Transverse colon (tissue), 4 donors: ENCODE measurements at regions not wholly inside any gene's neighbourhood (a gene's known extent, or its start where the extent isn't known, plus 50 kb on each side); places are given as distances from the start of the nearest gene placed in this dataset.
"Not testable (repeated sequence)": the region's sequence is repeated elsewhere in the genome, so short reads cannot be mapped to it uniquely, and the experiment has no call there.

Experiments
- DNase-seq: peaks from one replicate; pipeline ENCODE4 v3.0.0-alpha.2; 2019
- H3K27ac ChIP-seq, 4 donors: fragments of 200-600 bp; sonication (generic); 2 replicates each; pipeline ENCODE4 v1.5.1; 2016 to 2018; ENCODE audit warnings: inconsistent platforms in 4 of 4
- H3K27me3 ChIP-seq: fragments of 200-600 bp; sonication (generic); 2 replicates; pipeline ENCODE4 v1.5.1; 2017; ENCODE audit warnings: inconsistent platforms
- H3K36me3 ChIP-seq, 4 donors: fragments of 200-600 bp; sonication (generic); 2 replicates each; pipeline ENCODE4 v1.5.1; 2017 to 2019; ENCODE audit warnings: inconsistent platforms in 4 of 4
- H3K4me1 ChIP-seq, 4 donors: fragments of 200-600 bp; sonication (generic); 2 replicates each; pipeline ENCODE4 v1.5.1; 2017 to 2020; ENCODE audit warnings: inconsistent platforms in 4 of 4
- H3K4me3 ChIP-seq, 4 donors: fragments of 200-600 bp; sonication (generic); 1 replicate in 1 of 4; 2 replicates in 3 of 4; pipeline versions ENCODE4 v1.5.1 to v1.6.1; 2017 to 2019; ENCODE audit warnings: inconsistent platforms in 4 of 4
- H3K9me3 ChIP-seq, 2 donors: fragments of 200-600 bp; sonication (generic); 2 replicates each; pipeline ENCODE4 v1.5.1; 2017 to 2019; ENCODE audit warnings: inconsistent platforms in 2 of 2
- CTCF ChIP-seq, 5 experiments: fragments of 200-600 bp in 3 of 5; fragments of 450-650 bp in 2 of 5; sonication (generic) in 3 of 5; IDR thresholded peaks; 1 replicate in 2 of 5; 2 replicates in 3 of 5; pipeline ENCODE4 v1.5.1; 2016 to 2017; ENCODE audit warnings: antibody characterized with exemption in 5 of 5, inconsistent platforms in 3 of 5, mild to moderate bottlenecking in 2 of 5, moderate library complexity in 1 of 5
- EP300 ChIP-seq: sonication (generic); formaldehyde crosslinking; IDR thresholded peaks from one replicate; pipeline ENCODE4 v1.6.1; 2017; ENCODE audit warnings: antibody characterized with exemption, low read depth
- POLR2A ChIP-seq: fragments of 450-650 bp; IDR thresholded peaks from one replicate; pipeline ENCODE4 v1.6.1; 2016; ENCODE audit warnings: antibody characterized with exemption, mild to moderate bottlenecking, moderate library complexity
- POLR2AphosphoS5 ChIP-seq, 3 donors: sonication (generic); formaldehyde crosslinking; IDR thresholded peaks; one replicate each; pipeline ENCODE4 v1.6.1; 2016; ENCODE audit warnings: antibody characterized with exemption in 3 of 3
- WGBS, 2 donors: methylation state at CpG; one replicate each; pipeline ENCODE4 v1.1.5; 2018; ENCODE audit warnings: low coverage in 1 of 2; 5-methylcytosine and 5-hydroxymethylcytosine counted together
- in situ Hi-C, 4 donors: fragments of 200-750 bp; cut with MboI; loops; one replicate each; pipeline versions ENCODE4 v1.15.0 to v1.15.1; 2017; ENCODE audit warnings: low sequenced_read_pairs in 3 of 4, low pct_ligation_motif_present in 1 of 4, low pct_unique_long_range_greater_than_20kb in 1 of 4
- intact Hi-C: fragments of 100-400 bp; cut with DNase I; formaldehyde crosslinking; loops from one replicate; pipeline ENCODE4 v1.15.1; 2023; ENCODE audit warnings: low total_unique reads

DNA sequence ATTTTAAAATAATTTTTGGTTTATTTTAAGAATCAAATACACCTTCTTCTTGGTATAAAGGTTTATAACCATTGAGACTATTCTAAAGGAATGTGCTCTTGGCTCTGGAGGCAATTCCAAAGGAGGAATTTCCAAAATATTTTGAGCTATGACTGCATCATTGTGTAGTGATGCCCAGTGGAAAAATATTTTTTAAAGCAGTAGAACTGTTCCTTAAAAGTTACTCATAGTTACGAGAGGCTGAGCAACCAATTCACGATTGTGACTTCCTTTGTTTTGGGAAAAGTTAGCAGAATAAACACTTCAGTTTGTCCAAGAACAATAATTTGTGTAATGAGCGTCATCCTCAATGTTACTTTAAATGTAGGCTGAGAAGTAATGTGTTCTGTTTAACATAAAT is 233.6 kb downstream of the BAMBI start:
- no peak for DNase-seq
- Histone ChIP-seq H3K27ac (no peak overlapping the region), H3K36me3 (no peaks in the 10 kb centered on the region), H3K4me1 (no peaks in the 10 kb centered on the region), H3K9me3 (no peaks in the 10 kb centered on the region), H3K4me3 (no peak overlapping the region), H3K27me3 (no peaks in the 10 kb centered on the region)
- WGBS, 2 donors: 50 to 55% methylated on average over 2 to 3 of the region's 3 CpGs
- in situ Hi-C loops (no loop called here), intact Hi-C loops (no loop called here)
- TF ChIP-seq POLR2AphosphoS5 (IDR thresholded peaks at IDR 0.05) (no peak), EP300 (no peak), POLR2A (no peak), CTCF (IDR thresholded peaks at IDR 0.05) (no peak)

DNA sequence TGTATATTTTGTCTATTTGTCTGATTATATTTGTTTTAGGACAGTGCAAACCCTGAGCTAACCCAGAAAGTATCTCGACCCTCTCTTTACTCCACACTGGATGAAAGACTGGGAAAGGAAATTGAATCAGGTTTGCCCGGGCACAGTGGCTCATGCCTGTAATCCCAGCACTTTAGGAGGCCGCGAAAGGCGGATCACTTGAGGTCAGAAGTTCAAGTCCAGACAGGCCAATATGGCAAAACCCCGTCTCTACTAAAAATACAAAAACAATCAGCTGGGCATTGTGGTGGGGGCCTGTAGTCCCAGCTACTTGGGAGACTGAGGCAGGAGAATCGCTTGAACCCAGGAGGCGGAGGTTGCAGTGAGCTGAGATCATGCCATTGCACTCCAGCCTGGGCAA is 234.2 kb downstream of the BAMBI start:
- H3K36me3 ChIP-seq, H3K4me3 ChIP-seq, DNase-seq, H3K9me3 ChIP-seq, H3K27me3 ChIP-seq, H3K27ac ChIP-seq, in situ Hi-C loops, H3K4me1 ChIP-seq, intact Hi-C loops: not testable (repeated sequence)
- WGBS, 2 donors: 73 to 83% methylated on average over 2 to 8 of the region's 8 CpGs

DNA sequence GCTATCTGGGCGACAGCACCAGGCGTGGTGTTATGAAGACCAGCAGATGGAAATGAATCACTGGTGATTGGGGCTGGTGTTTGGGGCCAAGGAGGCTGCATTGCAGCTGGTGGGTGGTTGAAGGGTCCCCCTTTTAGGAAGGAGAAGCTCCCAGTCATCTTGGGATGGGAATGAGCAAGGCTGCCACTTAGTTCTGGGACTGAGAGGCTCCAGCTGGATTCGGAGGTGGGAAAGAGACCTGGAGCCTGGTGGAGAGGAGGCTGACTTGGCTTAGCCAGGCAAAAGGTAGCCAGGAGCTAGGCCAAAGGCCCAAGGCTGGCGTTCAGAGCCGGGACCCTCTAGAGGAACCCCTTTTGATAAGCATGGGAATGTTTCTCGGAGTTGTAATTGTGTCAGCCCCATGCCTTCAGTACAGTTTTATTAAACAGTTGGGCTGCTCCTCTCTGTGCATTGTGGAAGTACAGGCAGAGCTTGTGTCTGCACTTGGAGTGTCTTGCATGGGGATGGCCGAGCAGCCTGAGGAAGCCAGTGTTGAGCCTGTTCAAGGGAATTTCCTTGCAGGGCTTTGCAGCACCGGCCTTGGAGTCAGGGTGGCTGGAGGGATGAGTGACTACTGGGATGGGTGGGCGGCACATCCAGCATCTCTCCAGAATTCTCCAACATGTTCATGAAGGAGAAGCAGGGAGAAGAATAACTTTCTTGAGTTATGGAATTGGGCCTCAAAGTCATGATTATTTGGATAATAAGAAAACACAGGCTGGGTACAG is 234.9 kb downstream of the BAMBI start:
- Histone ChIP-seq H3K4me3 (no peak overlapping the region), H3K4me1 (no peaks in the 10 kb centered on the region), H3K9me3 (no peaks in the 10 kb centered on the region), H3K27me3 (no peaks in the 10 kb centered on the region), H3K27ac (no peak overlapping the region), H3K36me3 (no peaks in the 10 kb centered on the region)
- 85 to 87% methylated on average over 4 to 9 of the region's 9 CpGs for WGBS, 2 donors
- intact Hi-C loops: no loop called here
- TF ChIP-seq CTCF (IDR thresholded peaks at IDR 0.05): no peak
- TF ChIP-seq POLR2AphosphoS5 (IDR thresholded peaks at IDR 0.05): no peak
- TF ChIP-seq EP300: no peak
- TF ChIP-seq POLR2A: no peak
- in situ Hi-C loops: no loop called here
- DNase-seq: no peak

GRCh38 chr10:28913436-28914237 is 236.3 kb downstream of the BAMBI start:
- intact Hi-C loops: no loop called here
- no peak overlapping the region for H3K4me3 ChIP-seq
- no peaks in the 10 kb centered on the region for H3K4me1 ChIP-seq
- 71 to 72% methylated on average over 5 to 12 of the region's 12 CpGs for WGBS, 2 donors
- H3K27ac ChIP-seq: no peak overlapping the region
- in situ Hi-C loops: no loop called here
- no peaks in the 10 kb centered on the region for H3K27me3 ChIP-seq
- TF ChIP-seq CTCF (IDR thresholded peaks at IDR 0.05) (no peak), POLR2A (no peak), POLR2AphosphoS5 (IDR thresholded peaks at IDR 0.05) (no peak), EP300 (no peak)
- no peak for DNase-seq
- H3K36me3 ChIP-seq: no peaks in the 10 kb centered on the region
- no peaks in the 10 kb centered on the region for H3K9me3 ChIP-seq
